ENCODE measurements at regions not wholly inside any gene's neighbourhood (a gene's known extent, or its start where the extent isn't known, plus 50 kb on each side); places are given as distances from the start of the nearest gene placed in this dataset.

DNA sequence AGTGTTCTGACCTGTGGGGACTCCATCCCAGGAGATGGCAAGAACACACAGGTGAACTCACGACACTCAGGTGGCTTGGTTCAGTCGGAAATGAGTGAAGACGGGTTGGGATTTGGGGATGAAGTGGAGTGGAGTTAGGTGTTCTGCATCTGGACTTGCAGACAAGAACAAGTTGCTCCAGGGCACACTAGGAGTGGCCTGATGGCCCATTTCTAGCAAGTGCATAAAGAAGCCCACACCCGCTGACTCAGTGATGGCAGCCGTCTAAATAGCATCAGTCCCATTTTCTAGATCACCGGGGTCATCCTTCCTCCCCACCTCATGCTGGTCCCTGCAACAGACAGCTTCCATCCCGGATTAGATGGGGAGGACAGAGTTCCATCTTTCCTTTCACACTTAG, 278.4 kb downstream of the C1orf94 start:
- no peak for DNase-seq (ENCODE audit: low read depth, low spot score)
- in situ Hi-C loops (cut with HindIII; ENCODE audit: low sequenced_read_pairs): no loop called here
- TF ChIP-seq CTCF (IDR thresholded peaks at IDR 0.05; ENCODE audit: low read depth, low read length): no peak
- no peak overlapping the region for H3K4me3 ChIP-seq (ENCODE audit: low read depth, low read length)

DNA sequence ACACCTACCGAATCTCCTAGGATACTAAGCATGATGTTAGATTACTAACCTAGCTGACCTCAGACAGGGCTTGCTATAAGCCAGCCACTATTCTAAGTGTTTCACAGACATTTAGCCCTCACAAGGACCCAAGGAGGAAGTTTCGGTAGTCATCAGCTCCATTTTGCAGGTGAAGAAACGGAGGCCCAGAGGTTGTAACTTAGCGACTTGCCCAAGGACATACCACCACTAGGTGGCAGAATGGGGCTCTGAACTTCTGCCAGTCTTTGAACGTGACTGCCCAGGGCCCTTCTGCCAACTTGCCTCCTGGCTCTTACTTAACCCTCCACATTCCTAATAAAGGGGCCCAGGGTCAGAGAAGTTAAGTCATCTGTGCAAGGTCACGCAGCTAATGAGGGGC, 283.5 kb downstream of the C1orf94 start:
- DNase-seq (ENCODE audit: low read depth, low spot score): no peak
- no peak overlapping the region for H3K4me3 ChIP-seq (ENCODE audit: low read depth, low read length)
- TF ChIP-seq CTCF (IDR thresholded peaks at IDR 0.05; ENCODE audit: low read depth, low read length): peak; percentile 42
- in situ Hi-C loops (cut with HindIII; ENCODE audit: low sequenced_read_pairs): no loop called here

DNA sequence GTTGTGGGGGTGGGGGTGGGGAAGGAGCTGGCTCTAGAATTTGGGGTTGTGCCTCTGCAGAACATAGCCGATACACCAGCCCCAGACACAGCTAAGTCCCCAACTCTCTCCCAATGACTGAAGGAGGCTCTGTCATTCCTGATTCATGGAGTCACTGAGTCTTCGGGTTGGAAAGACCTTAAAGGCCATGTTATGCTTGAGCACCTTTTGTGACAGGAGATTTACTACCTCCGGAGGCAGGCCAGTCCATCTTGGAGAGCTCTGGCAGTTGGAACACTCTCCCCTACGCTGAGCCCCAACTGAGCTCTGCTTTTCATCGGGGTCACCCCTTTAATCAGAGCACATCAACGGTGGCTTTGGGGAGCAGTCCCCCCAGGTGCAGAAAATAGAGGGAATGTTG, 284.4 kb upstream of the GJB5 start:
- no peak for TF ChIP-seq CTCF (IDR thresholded peaks at IDR 0.05; ENCODE audit: low read depth, low read length)
- in situ Hi-C loops (cut with HindIII; ENCODE audit: low sequenced_read_pairs): no loop called here

GRCh38 chr1:34474566-34474965, 280.3 kb upstream of the GJB5 start:
- no peak for DNase-seq (ENCODE audit: low read depth, low spot score)
- in situ Hi-C loops (cut with HindIII; ENCODE audit: low sequenced_read_pairs): no loop called here
- no peak overlapping the region for H3K4me3 ChIP-seq (ENCODE audit: low read depth, low read length)
- TF ChIP-seq CTCF (IDR thresholded peaks at IDR 0.05; ENCODE audit: low read depth, low read length): no peak

More for the DNA sequence above, 284.4 kb upstream of the GJB5 start:
- H3K4me3 ChIP-seq (ENCODE audit: low read depth, low read length): no peak overlapping the region
- DNase-seq (ENCODE audit: low read depth, low spot score): no peak

DNA sequence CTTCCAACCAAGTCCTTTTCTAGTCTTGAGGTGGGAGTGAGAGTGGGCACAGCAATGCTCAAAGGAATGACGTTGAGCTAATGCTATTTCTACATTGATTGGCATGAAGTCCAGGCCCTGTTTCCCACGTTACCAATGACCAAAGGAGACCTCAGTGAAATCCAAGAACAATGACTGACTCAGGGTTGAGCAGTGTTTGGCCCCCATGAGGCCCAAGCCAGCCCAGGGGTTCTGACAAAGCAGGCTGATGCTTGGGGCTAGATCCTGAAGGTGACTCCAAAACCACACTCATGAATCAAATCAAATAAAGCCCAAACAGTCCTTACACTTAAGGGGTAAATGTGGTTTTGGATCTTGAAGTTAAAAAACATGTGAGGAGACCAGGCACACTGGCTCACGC, 278.5 kb upstream of the GJB5 start:
- in situ Hi-C loops (cut with HindIII; ENCODE audit: low sequenced_read_pairs): no loop called here
- TF ChIP-seq CTCF (IDR thresholded peaks at IDR 0.05; ENCODE audit: low read depth, low read length): no peak
- no peak for DNase-seq (ENCODE audit: low read depth, low spot score)
- H3K4me3 ChIP-seq (ENCODE audit: low read depth, low read length): no peak overlapping the region

DNA sequence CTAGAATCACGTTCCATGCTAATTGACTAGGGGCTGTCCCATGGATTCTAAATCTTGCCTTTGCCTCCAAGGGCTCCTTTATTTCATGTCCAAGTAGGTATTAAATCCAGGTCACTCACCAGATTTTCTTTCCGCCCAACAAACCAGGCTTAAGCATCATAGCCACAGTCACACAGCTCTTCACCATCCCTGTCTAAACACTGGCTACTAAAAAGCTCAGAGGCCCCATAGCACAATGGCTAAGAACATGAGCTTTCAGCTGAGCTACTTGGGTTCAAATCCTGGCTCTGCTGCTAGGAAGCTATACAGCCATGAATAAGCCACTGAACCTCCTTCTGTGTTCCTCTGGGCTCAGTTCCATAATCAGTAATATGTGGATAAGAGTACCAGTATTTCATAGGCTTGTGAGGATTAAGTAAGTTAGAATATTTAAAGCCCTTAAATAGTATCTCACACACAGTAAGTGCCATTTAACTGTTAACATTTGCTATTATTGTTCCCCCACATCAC, 277.2 kb upstream of the GJB5 start:
- H3K4me3 ChIP-seq (ENCODE audit: low read depth, low read length): no peak overlapping the region
- in situ Hi-C loops (cut with HindIII; ENCODE audit: low sequenced_read_pairs): no loop called here
- no peak for TF ChIP-seq CTCF (IDR thresholded peaks at IDR 0.05; ENCODE audit: low read depth, low read length)
- DNase-seq (ENCODE audit: low read depth, low spot score): no peak
